ENCODE measurements at regions not wholly inside any gene's neighbourhood (a gene's known extent, or its start where the extent isn't known, plus 50 kb on each side); places are given as distances from the start of the nearest gene placed in this dataset.

DNA sequence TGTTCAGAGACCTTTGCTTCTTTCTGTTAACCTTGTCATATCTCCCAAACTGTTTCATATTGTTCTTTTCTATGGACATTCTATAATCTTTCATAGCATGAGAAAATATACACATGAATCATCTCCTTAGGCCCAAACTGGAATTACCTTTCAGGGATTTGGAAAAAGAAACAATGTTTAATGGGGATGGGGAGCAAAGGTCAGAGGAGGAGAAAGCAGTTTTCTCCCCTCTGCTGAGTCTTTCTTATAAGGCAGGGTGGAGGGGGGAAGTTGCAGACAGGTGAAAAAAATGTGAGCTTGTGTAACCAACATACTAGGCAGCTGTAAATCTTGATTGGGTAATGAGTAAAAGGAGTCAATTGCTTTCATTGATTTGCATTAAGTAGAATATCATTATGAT is 164.1 kb downstream of the BRINP2 start:
- DNase-seq (ENCODE audit: low spot score) = no peak

DNA sequence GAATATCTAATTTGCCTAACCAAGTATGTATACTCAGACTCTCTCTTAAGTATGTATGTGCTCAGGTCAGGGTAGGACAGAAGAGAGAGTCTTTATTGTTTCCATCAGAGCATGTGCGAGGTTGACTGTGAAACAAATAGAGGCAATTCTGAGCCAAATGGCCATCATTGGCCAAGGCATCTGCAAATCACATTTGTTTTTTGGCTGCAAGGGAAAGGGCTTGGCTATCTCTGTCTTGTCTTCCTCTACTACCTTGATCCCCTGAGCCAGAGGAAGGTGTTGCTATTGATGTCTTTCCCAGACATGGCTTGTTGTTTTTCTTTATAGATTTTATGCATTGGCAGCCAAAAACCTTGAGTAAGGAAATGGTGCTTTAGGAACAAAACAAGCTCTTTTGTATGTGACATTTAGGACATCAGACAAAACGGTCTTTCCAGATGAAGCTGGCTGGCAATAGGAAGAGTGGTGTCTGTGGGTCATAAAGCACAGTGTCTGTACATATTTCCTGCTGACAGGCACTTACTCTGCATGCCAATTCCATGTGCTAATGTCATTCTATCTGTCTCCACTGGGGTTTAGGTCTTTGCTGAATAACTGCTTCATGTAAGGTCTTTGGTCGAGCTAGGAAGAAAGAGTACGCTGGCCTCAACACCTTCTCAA is 163.3 kb downstream of the BRINP2 start:
- DNase-seq (ENCODE audit: low spot score) = no peak
